ENCODE measurements at regions not wholly inside any gene's neighbourhood (a gene's known extent, or its start where the extent isn't known, plus 50 kb on each side); places are given as distances from the start of the nearest gene placed in this dataset.
A peak's percentile ranks its signal among the peaks of the same experiment; 100 is the strongest.

- TF ChIP-seq ARNT (IDR thresholded peaks at IDR 0.05) (no peak), FOXM1 (IDR thresholded peaks at IDR 0.05; ENCODE audit: borderline replicate concordance) (no peak), ELF4 (IDR thresholded peaks at IDR 0.05) (no peak), HDGF (IDR thresholded peaks at IDR 0.05; ENCODE audit: borderline replicate concordance) (no peak), TARDBP (IDR thresholded peaks at IDR 0.05) (no peak), SP1 (IDR thresholded peaks at IDR 0.05) (no peak), SUZ12 (IDR thresholded peaks at IDR 0.05) (no peak), FOXA1 (IDR thresholded peaks at IDR 0.05) (no peak), BHLHE40 (IDR thresholded peaks at IDR 0.05; ENCODE audit: borderline replicate concordance) (no peak), FOXK2 (IDR thresholded peaks at IDR 0.05) (no peak), ZNF384 (IDR thresholded peaks at IDR 0.05) (no peak), L3MBTL2 (conservative IDR thresholded peaks at IDR 0.05) (no peak), LEF1 (IDR thresholded peaks at IDR 0.05; ENCODE audit: borderline replicate concordance) (no peak)
- TF ChIP-seq, protein P1, sequence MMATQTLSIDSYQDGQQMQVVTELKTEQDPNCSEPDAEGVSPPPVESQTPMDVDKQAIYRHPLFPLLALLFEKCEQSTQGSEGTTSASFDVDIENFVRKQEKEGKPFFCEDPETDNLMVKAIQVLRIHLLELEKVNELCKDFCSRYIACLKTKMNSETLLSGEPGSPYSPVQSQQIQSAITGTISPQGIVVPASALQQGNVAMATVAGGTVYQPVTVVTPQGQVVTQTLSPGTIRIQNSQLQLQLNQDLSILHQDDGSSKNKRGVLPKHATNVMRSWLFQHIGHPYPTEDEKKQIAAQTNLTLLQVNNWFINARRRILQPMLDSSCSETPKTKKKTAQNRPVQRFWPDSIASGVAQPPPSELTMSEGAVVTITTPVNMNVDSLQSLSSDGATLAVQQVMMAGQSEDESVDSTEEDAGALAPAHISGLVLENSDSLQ (IDR thresholded peaks at IDR 0.05), result no peak
- DNase-seq (ENCODE audit: extremely low spot score), result no peak
- POLR2A ChIA-PET, result no interaction called here
- CTCF ChIA-PET, result no interaction called here
Observed at GRCh38 chr5:129387944-129388343, 72.2 kb upstream of the ADAMTS19 start.

DNA sequence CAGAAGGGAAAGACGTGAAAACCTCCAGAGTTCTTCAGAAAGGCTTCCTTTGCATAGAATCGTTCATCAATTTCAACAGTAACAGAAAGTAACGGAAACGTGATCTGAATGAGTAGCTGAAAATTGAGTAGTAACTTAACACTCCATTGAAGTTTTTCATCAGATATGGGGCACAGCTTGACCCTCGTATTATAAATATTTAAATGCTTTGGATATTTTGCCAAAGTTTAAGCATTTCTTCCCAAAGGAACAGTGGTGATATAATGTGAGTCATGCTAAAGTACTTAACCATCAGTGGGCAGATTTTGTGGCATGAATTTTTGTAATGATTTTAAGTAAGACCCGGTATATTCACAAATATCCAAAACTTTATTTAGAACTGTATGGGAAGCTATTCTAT, 67.4 kb upstream of the ADAMTS19 start:
- CTCF ChIA-PET, result no interaction called here

DNA sequence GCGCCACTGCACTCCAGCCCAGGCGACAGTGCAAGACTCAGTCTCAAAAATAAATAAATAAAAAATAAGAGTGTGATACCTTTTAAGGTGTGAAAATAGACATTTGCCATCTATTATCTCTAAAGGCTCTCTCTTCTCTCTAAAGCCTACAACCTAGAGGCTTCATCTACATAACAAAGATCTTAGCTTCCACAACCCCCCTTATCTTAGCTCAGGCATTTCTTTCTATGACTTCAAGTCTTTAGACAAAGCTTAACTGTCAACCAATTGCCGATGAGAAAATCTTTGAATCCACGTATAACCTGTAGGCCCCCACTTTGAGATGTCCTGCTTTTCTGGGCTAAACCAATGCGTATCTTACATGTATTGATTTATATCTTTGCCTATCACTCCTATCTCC, 64.9 kb upstream of the ADAMTS19 start:
- DNase-seq (ENCODE audit: extremely low spot score), result no peak
- CTCF ChIA-PET, result no interaction called here
- TF ChIP-seq FOXK2 (IDR thresholded peaks at IDR 0.05), result no peak
- no peak for TF ChIP-seq BHLHE40 (IDR thresholded peaks at IDR 0.05; ENCODE audit: borderline replicate concordance)
- POLR2A ChIA-PET, result no interaction called here

More for the DNA sequence above, 67.4 kb upstream of the ADAMTS19 start:
- DNase-seq (ENCODE audit: extremely low spot score), result no peak
- TF ChIP-seq FOXA1 (IDR thresholded peaks at IDR 0.05) (no peak), SUZ12 (IDR thresholded peaks at IDR 0.05) (no peak)
- POLR2A ChIA-PET, result no interaction called here

GRCh38 chr5:129398026-129398678, 61.9 kb upstream of the ADAMTS19 start:
- ChIA-PET POLR2A (no interaction called here), CTCF (no interaction called here)
- no peak for DNase-seq (ENCODE audit: extremely low spot score)
- no peak for TF ChIP-seq FOXM1 (IDR thresholded peaks at IDR 0.05; ENCODE audit: borderline replicate concordance)
- TF ChIP-seq HDGF (IDR thresholded peaks at IDR 0.05; ENCODE audit: borderline replicate concordance), result no peak
- TF ChIP-seq BHLHE40 (IDR thresholded peaks at IDR 0.05; ENCODE audit: borderline replicate concordance), result no peak
- TF ChIP-seq TARDBP (IDR thresholded peaks at IDR 0.05), result no peak
- TF ChIP-seq FOXA1 (IDR thresholded peaks at IDR 0.05), result no peak
- no peak for TF ChIP-seq ARNT (IDR thresholded peaks at IDR 0.05)
- TF ChIP-seq SP1 (IDR thresholded peaks at IDR 0.05), result no peak
- no peak for TF ChIP-seq ZNF384 (IDR thresholded peaks at IDR 0.05)
- TF ChIP-seq ELF4 (IDR thresholded peaks at IDR 0.05), result no peak
- no peak for TF ChIP-seq LEF1 (IDR thresholded peaks at IDR 0.05; ENCODE audit: borderline replicate concordance)
- no peak for TF ChIP-seq FOXK2 (IDR thresholded peaks at IDR 0.05)
- TF ChIP-seq CTBP1 (IDR thresholded peaks at IDR 0.05; ENCODE audit: borderline replicate concordance), result no peak
- TF ChIP-seq, protein P1 (IDR thresholded peaks at IDR 0.05), result no peak
- TF ChIP-seq NFRKB (IDR thresholded peaks at IDR 0.05), result no peak
- no peak for TF ChIP-seq SUZ12 (IDR thresholded peaks at IDR 0.05)

DNA sequence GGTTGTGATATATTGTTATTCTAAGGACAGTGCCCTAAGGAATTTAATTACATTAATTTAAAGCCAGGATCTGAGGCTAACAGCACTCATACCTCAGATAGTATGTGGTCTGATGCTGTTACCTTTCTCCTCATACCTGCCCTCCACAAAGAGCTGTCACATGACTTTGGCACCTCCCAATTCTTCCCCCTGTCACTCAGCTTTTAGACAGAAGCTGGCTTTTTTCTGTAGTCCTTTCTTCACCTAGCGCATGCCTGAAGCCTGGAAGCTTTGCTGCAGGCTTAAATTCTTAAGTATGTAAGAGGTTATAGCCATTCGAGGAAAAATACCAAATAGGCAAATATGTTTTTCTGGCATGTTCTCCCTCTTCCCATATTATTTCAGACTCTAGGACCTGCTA, 61.0 kb upstream of the ADAMTS19 start:
- POLR2A ChIA-PET, result no interaction called here
- TF ChIP-seq ARNT (IDR thresholded peaks at IDR 0.05), result no peak
- no peak for TF ChIP-seq CTBP1 (IDR thresholded peaks at IDR 0.05; ENCODE audit: borderline replicate concordance)
- TF ChIP-seq ELF4 (IDR thresholded peaks at IDR 0.05), result no peak
- TF ChIP-seq, protein P1 (IDR thresholded peaks at IDR 0.05), result peak; percentile 35
- TF ChIP-seq SUZ12 (IDR thresholded peaks at IDR 0.05), result no peak
- no peak for TF ChIP-seq TARDBP (IDR thresholded peaks at IDR 0.05)
- CTCF ChIA-PET, result no interaction called here
- DNase-seq (ENCODE audit: extremely low spot score), result no peak

DNA sequence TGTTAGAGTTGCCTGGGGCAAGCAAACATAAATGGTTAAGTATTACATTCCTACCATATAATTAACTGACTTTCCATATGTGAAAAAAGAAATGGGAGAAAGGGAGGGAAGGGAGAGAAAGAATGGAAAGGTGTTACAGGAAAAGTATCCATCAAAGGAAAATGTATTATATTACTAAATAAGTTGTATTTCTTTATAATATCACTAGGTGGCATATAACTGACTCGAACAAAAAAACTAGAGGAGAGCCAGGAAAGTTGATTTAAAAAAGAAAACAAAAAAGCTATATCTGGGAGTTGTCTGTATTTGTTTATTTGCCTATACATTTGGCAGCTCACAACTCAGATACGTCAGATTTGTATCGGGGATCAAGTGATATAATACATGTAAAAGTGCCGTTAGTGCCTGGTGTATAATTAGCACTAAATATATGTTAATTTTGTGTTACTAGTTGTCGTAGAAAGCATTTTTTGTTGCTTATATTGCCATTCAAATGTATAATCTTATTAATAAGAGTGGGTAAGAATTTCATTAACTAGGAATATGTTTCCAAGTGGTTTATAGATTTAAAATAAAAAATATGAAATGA, 59.6 kb upstream of the ADAMTS19 start:
- CTCF ChIA-PET, result interaction anchor here (0.7 to 1.0 kb wide), 4 partner anchors 35 to 71 kb away, joined by 3 to 7 read pairs (median 4); no protein-coding TSS in a partner anchor
- TF ChIP-seq TARDBP (IDR thresholded peaks at IDR 0.05) (no peak), SUZ12 (IDR thresholded peaks at IDR 0.05) (no peak), FOXA1 (IDR thresholded peaks at IDR 0.05) (no peak), LEF1 (IDR thresholded peaks at IDR 0.05; ENCODE audit: borderline replicate concordance) (no peak), L3MBTL2 (conservative IDR thresholded peaks at IDR 0.05) (no peak), ELF4 (IDR thresholded peaks at IDR 0.05) (no peak), BHLHE40 (IDR thresholded peaks at IDR 0.05; ENCODE audit: borderline replicate concordance) (no peak), HDGF (IDR thresholded peaks at IDR 0.05; ENCODE audit: borderline replicate concordance) (no peak)
- no peak for DNase-seq (ENCODE audit: extremely low spot score)
- POLR2A ChIA-PET, result no interaction called here

DNA sequence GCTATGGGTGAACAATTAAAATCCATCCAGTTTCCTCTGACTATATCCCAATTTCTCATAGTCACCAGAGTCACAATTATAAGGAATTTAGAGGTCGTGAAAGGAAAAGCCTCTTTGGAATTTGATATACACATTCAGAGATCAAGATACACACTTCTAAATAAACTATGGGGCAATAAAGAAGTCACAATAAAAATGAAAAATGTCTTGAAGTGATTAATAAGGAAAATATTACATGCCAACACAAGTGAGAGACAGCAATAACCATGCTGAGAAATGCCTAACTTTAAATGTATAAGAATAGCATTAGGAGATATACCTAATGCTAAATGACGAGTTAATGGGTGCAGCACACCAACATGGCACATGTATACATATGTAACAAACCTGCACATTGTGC, 54.9 kb upstream of the ADAMTS19 start:
- POLR2A ChIA-PET, result no interaction called here
- no peak for DNase-seq (ENCODE audit: extremely low spot score)
- TF ChIP-seq, protein P1 (IDR thresholded peaks at IDR 0.05), result peak; percentile 96
- TF ChIP-seq LEF1 (IDR thresholded peaks at IDR 0.05; ENCODE audit: borderline replicate concordance) (no peak), L3MBTL2 (conservative IDR thresholded peaks at IDR 0.05) (no peak; the same call in 1 of the 2 replicates), FOXA1 (IDR thresholded peaks at IDR 0.05) (no peak), SUZ12 (IDR thresholded peaks at IDR 0.05) (no peak), ZNF384 (IDR thresholded peaks at IDR 0.05) (no peak), NFRKB (IDR thresholded peaks at IDR 0.05) (no peak), BHLHE40 (IDR thresholded peaks at IDR 0.05; ENCODE audit: borderline replicate concordance) (no peak), FOXK2 (IDR thresholded peaks at IDR 0.05) (no peak), ELF4 (IDR thresholded peaks at IDR 0.05) (no peak), TARDBP (IDR thresholded peaks at IDR 0.05) (no peak), SP1 (IDR thresholded peaks at IDR 0.05) (no peak), ARNT (IDR thresholded peaks at IDR 0.05) (0 out of 2 replicates have a peak, but pooled peaks have one; percentile 31), CTBP1 (IDR thresholded peaks at IDR 0.05; ENCODE audit: borderline replicate concordance) (peak; percentile 84; the same call in 1 of the 2 replicates), FOXM1 (IDR thresholded peaks at IDR 0.05; ENCODE audit: borderline replicate concordance) (no peak), HDGF (IDR thresholded peaks at IDR 0.05; ENCODE audit: borderline replicate concordance) (no peak)
- CTCF ChIA-PET, result no interaction called here
